HG02884 (cell line): ENCODE measurements at regions not wholly inside any gene's neighbourhood (a gene's known extent, or its start where the extent isn't known, plus 50 kb on each side); places are given as distances from the start of the nearest gene placed in this dataset.

Experiments used
- ATAC-seq: cut with Tn5 transposase; IDR thresholded peaks from one replicate; pipeline ENCODE4 v1.9.1; 2021; ENCODE audit warnings: mild to moderate bottlenecking, moderate library complexity; ENCODE audit not compliant: unreplicated experiment

- ATAC-seq: no peak
These were observed 376.3 kb upstream of the ACTBL2 start for GRCh38 chr5:57858905-57859304.

DNA sequence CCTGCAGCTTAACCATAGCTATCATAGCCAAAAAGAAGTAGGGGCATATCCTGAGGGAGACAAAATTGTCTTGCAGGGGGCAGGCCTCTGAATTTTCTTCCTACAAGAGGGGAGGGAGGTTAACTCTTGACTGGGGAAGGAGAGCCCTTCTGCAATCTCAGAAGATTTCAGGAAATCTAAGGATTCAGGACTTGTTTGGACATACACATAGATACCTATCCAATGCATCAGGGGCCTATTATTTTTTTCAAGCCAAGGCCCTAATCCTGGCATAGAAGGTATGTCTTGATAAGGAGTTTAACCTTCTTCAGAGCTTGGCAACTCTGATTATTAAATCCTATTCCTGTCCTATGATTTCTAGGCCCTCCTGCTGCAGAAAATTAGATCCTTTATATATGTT, 375.1 kb upstream of the ACTBL2 start:
- ATAC-seq: no peak

DNA sequence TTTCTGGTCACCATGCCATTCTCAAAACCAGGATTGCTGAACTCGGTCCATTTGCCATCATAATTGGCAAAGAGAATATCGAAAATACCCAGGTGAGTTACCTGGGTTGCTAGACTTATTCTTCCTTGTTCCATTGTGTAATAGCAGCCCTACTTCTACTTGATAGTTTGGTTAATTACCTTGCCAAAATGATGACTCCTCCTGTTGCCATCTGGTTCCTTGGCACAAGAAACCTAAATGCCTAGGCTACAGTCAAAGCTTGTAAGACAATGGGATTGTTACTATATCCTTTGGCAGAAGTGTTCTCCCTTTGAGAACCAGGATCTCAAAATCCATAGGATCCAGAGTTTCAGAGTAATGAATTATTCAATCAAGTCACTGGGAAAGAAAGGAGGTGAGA, 373.2 kb upstream of the ACTBL2 start:
- no peak for ATAC-seq

GRCh38 chr5:57853929-57854697, 371.5 kb upstream of the ACTBL2 start:
- no peak for ATAC-seq

- no peak for ATAC-seq
These were observed 367.5 kb upstream of the ACTBL2 start for GRCh38 chr5:57850109-57850508.

DNA sequence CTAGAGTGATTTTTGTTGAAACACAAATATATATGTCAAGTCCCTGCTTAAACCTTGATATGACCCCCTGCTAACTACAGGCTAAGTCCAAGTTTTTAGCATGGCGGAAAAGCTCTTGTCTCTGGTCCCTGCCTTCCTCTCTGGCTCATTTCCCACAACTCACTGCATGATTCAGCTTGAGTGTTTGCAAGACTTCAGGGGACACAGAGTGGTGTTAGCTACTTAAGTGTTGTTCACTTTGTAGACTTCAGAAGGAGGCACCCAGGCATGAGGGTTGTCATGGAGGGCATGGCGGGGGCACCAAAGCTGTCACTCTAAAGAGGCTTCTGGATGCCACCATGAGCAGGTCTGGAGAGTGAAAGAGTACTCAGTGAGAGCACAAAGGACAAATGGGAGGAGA, 362.4 kb upstream of the ACTBL2 start:
- no peak for ATAC-seq

DNA sequence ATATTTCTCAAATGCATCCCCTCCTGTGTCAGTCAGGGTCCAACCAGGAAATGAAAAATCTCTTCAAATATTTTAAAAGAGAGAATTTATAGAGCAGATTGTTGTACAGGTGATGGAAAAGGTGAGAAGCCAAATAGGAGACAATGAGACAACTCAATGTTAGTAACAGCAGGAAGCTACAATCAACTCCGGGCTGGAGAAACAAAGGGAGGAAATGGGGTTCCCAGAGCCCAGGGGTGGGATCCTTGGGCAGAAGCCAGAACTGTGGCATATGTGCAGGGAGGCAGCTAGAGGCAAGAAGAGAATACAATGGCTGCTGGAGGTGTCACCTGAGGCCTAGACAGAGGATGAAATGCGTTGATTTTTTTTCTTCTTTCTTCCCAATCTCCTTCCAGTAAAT, 361.8 kb upstream of the ACTBL2 start:
- ATAC-seq: no peak

GRCh38 chr5:57843059-57843367, 360.4 kb upstream of the ACTBL2 start:
- ATAC-seq: no peak

GRCh38 chr5:57842364-57843058, 359.9 kb upstream of the ACTBL2 start:
- no peak for ATAC-seq

- no peak for ATAC-seq
These were observed 359.2 kb upstream of the ACTBL2 start for GRCh38 chr5:57841676-57842363.

DNA sequence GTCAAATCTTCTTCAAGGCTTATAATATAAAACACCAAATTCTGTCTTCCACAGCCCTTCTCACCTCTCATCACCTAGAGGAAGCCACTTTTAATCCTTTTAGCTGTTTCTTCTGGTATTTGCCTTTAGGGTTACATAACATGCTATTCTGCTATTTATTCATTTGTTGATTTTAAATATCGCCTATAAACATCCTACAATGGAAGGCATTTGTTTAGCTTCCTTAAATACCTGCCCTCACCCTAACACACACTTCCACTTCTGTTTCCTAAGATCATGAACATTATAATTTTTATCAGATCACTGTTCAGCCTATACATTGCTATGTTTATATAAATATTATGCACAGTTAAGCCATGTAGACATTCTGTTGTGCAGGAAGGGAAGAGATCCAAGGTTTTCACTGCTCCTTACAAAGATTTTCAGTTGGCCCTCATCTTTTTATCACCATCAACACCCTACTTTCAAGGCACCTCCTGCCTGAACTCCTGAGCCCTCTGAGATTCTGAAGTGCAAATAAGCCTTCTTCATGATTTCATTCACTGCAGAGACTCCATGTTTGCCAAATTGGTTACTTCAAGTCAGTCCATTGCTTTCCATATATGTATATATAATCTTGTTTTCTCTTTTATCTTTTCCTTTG, 356.9 kb upstream of the ACTBL2 start:
- no peak for ATAC-seq

- ATAC-seq: no peak
These were observed 356.4 kb upstream of the ACTBL2 start for GRCh38 chr5:57839025-57839424.

- ATAC-seq: no peak
These were observed 354.3 kb upstream of the ACTBL2 start for GRCh38 chr5:57836921-57837320.

DNA sequence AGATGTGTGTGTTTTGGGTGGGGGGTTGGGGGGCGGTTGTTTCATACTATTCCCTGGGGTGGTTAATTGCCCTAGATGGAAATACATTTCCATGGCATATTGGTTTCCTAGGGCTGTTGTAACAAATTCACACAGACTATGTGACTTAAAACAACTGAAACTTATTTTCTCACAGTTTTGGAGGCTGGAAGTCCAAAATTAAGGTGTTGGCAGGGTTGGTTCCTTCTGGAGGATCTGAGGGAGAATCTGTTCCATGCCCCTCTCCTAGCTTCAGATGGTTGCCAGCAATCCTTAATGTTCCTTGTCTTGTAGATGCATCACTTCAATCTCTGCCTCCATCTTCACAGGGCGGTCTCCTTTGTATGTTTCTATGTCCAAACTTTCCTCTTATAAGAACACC, 353.7 kb upstream of the ACTBL2 start:
- no peak for ATAC-seq

DNA sequence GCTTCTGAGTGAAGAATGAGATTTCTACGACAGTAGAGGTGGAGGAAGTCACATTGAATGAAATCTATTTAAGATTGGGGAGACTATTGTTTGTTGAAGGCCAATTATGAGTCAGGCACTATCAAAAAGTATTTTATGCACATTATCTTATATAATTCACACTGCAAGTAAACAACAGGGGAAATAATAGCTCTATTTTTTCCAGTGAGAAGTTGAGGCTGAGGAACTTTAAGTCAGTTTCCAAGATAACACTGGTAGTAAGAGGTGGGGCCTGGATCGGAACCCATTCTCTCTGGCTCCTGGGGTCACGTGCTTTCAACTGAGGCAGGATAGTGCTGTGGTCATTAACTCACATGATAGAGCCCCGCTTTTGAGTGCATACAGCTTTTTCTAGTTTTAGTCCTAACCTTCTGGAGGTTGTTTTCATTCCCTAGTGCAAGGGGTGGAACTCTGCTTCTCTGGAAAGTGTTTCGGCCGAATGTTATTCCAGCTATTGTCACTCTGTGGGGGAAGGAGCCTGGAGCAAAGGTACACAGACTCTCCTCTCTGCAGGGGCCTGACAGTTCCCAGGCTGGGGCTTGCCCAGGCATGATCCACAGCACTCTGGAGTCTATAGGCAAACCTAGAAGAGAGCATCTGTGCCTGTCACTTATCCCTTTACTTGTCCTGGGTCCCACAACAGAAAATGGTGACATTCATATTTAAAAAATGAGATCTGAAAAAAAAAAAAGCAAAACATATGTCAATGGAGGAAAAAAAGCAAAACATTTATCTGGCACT, 352.4 kb upstream of the ACTBL2 start:
- ATAC-seq: no peak

- no peak for ATAC-seq
These were observed 350.9 kb upstream of the ACTBL2 start for GRCh38 chr5:57833489-57833888.

GRCh38 chr5:57832875-57833274, 350.3 kb upstream of the ACTBL2 start:
- no peak for ATAC-seq

DNA sequence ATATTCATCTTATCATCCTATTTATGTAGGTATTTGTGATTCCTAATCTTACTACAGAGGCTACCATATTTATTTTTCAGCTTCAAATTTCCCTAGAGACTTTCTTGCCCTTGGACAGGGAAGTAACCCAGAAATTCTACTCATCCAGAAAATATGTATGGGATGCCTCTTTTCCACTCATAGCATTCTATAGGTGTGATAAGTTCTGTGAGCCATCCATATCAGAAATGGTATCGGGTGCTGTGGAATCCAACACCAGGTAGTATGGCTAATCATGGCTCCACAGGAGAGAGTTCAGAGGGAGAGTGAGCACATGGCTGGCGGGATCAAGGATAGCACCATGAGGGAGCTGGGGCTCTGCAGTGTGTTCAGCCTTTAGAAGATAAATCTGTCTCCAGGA, 349.3 kb upstream of the ACTBL2 start:
- no peak for ATAC-seq

DNA sequence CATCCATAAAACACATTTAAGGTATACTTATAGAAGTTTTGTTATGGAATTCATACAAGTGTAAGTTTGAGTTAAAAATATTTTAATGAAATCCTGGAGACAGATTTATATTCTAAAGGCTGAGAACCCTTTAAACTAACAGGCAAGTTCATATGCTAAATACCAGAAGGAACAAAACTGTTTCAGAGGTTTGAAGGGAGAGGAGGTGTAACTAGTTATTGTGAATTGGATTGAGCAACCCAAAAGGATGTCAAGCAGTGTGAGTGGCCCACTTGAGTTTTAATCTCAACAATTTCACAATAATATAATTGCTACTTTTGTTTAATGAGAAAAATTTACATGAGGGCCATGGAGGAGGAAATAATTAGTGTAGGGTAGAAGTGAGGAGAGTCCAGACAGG, 348.5 kb upstream of the ACTBL2 start:
- no peak for ATAC-seq

DNA sequence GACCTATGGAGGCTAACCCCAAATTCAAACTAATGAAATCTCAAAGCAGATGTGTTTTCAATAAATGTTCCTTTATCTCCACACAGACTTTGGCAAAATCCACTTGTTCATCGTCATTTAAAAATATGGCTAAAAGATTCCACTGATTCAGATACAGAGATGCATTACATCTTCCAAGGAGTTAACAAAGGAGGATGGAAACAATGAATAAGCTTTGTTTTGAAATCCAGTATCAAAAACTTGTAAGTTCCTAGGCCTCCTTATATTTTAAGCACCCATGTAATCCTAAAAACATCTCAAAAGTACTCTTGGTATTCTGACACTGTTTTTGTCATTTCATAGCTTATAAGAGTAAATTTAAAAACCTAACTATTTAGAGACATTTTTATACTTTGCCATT, 345.6 kb upstream of the ACTBL2 start:
- no peak for ATAC-seq
